Keratinocyte (primary cell): ENCODE measurements at regions not wholly inside any gene's neighbourhood (a gene's known extent, or its start where the extent isn't known, plus 50 kb on each side); places are given as distances from the start of the nearest gene placed in this dataset.
A peak's percentile ranks its signal among the peaks of the same experiment; 100 is the strongest.

Experiments used
- DNase-seq: peaks from one replicate; pipeline ENCODE4 v3.0.0-alpha.2; 2011; ENCODE audit warnings: low read depth, missing footprints, low spot score
- FAIRE-seq: peaks from 2 replicates; lab custom pipeline; 2011; peaks lifted over from hg19 to GRCh38; lab: Jason Lieb, UNC
- H2AFZ ChIP-seq: 2 replicates; pipeline ENCODE4 v1.6.0; 2012; ENCODE audit warnings: low read length, control low read depth, inconsistent platforms; ENCODE audit not compliant: control insufficient read depth
- H3K27ac ChIP-seq: 2 replicates; pipeline ENCODE4 v1.5.1; 2011; ENCODE audit warnings: low read length; ENCODE audit not compliant: control insufficient read depth, insufficient read depth
- H3K27me3 ChIP-seq: 3 replicates; pipeline ENCODE4 v1.6.0; 2011; ENCODE audit warnings: low read length; ENCODE audit not compliant: control insufficient read depth, insufficient read depth; ENCODE audit errors: extremely low read depth
- H3K36me3 ChIP-seq, 2 experiments: 2 replicates in 1 of 2; 3 replicates in 1 of 2; pipeline ENCODE4 v1.5.1; 2011; ENCODE audit warnings: low read length in 2 of 2, mild to moderate bottlenecking in 1 of 2; ENCODE audit not compliant: control insufficient read depth in 2 of 2, insufficient read depth in 2 of 2; ENCODE audit errors: extremely low read depth in 1 of 2
- H3K4me1 ChIP-seq: 3 replicates; pipeline ENCODE4 v1.5.1; 2011; ENCODE audit warnings: low read length; ENCODE audit not compliant: control insufficient read depth, insufficient read depth; ENCODE audit errors: extremely low read depth
- H3K4me2 ChIP-seq: 3 replicates; pipeline ENCODE4 v1.6.0; 2011; ENCODE audit warnings: low read depth, low read length; ENCODE audit not compliant: control insufficient read depth, insufficient read depth; ENCODE audit errors: extremely low read depth
- H3K4me3 ChIP-seq, 3 experiments: fragments of 200-600 bp in 1 of 3; sonication (generic) in 1 of 3; 2 replicates in 2 of 3; 3 replicates in 1 of 3; pipeline ENCODE4 v1.5.1; 2011 to 2016; ENCODE audit warnings: low read length in 3 of 3, mild to moderate bottlenecking in 3 of 3, control low read depth in 2 of 3, inconsistent platforms in 1 of 3, low read depth in 1 of 3, mixed read lengths in 1 of 3, mixed run types in 1 of 3, moderate library complexity in 1 of 3; ENCODE audit not compliant: control insufficient read depth in 2 of 3, insufficient read depth in 2 of 3; ENCODE audit errors: extremely low read depth in 1 of 3
- H3K79me2 ChIP-seq: 2 replicates; pipeline ENCODE4 v1.6.0; 2012; ENCODE audit warnings: low read length; ENCODE audit not compliant: control insufficient read depth, insufficient read depth
- H3K9ac ChIP-seq: 3 replicates; pipeline ENCODE4 v1.6.0; 2011; ENCODE audit warnings: low read length; ENCODE audit not compliant: control insufficient read depth, insufficient read depth; ENCODE audit errors: extremely low read depth
- H3K9me1 ChIP-seq: 3 replicates; pipeline ENCODE4 v1.6.0; 2011; ENCODE audit warnings: low read length; ENCODE audit not compliant: control insufficient read depth, insufficient read depth; ENCODE audit errors: extremely low read depth
- H3K9me3 ChIP-seq: 2 replicates; pipeline ENCODE4 v1.5.1; 2012; ENCODE audit warnings: low read depth, low read length; ENCODE audit not compliant: control insufficient read depth
- H4K20me1 ChIP-seq: 3 replicates; pipeline ENCODE4 v1.6.0; 2011; ENCODE audit warnings: low read length; ENCODE audit not compliant: control insufficient read depth, insufficient read depth; ENCODE audit errors: extremely low read depth
- EZH2 ChIP-seq: IDR thresholded peaks from one replicate; pipeline ENCODE4 v1.6.1; 2012; ENCODE audit warnings: inconsistent platforms, mild to moderate bottlenecking, low read length, moderate library complexity
- dilution Hi-C: fragments of 300-500 bp; cut with MboI; formaldehyde crosslinking; loops from one replicate; pipeline ENCODE4 v1.7.0; 2020; ENCODE audit warnings: low sequenced_read_pairs; ENCODE audit not compliant: extremely low pct_ligation_motif_present
- TF ChIP-seq, protein P1 (sequence below), 3 experiments: IDR thresholded peaks in 1 of 3; conservative IDR thresholded peaks in 1 of 3; optimal IDR thresholded peaks in 1 of 3; 2 replicates in 2 of 3; 3 replicates in 1 of 3; pipeline versions ENCODE3 to v1.5.1; 2011; ENCODE audit warnings: low read length in 3 of 3, mild to moderate bottlenecking in 3 of 3, moderate library complexity in 2 of 3, control low read depth in 1 of 3, inconsistent platforms in 1 of 3; ENCODE audit not compliant: insufficient read depth in 2 of 3; ENCODE audit errors: extremely low read depth in 1 of 3

DNA sequence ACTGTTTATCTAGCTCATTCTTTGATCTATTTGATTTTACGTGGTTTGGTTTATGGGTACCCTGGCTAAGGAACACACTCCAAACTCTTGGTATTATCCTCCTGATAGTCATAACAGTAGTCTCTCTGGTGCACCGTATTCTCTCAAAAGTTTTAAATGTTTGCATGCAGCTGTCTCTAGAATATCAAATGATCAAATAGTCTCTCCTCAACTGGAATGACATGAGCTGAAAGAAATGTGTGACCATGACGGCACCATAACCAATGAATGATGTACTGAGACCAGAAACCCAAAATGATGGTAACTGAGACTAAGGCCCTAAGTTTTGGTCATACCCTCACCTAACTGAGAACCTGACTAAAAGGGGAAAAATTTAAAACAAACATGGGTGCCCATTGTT lies 319.4 kb downstream of the SLC7A11 start:
- Histone ChIP-seq H3K4me3 (no peak overlapping the region), H3K27ac (no peak overlapping the region), H3K9me3 (no peaks in the 10 kb centered on the region), H3K36me3 (no peaks in the 10 kb centered on the region), H3K9me1 (no peaks in the 10 kb centered on the region), H2AFZ (no peak overlapping the region), H4K20me1 (no peaks in the 10 kb centered on the region), H3K9ac (no peak overlapping the region), H3K4me2 (no peak overlapping the region), H3K4me1 (no peaks in the 10 kb centered on the region), H3K27me3 (no peaks in the 10 kb centered on the region), H3K79me2 (no peaks in the 10 kb centered on the region)
- TF ChIP-seq, protein P1, sequence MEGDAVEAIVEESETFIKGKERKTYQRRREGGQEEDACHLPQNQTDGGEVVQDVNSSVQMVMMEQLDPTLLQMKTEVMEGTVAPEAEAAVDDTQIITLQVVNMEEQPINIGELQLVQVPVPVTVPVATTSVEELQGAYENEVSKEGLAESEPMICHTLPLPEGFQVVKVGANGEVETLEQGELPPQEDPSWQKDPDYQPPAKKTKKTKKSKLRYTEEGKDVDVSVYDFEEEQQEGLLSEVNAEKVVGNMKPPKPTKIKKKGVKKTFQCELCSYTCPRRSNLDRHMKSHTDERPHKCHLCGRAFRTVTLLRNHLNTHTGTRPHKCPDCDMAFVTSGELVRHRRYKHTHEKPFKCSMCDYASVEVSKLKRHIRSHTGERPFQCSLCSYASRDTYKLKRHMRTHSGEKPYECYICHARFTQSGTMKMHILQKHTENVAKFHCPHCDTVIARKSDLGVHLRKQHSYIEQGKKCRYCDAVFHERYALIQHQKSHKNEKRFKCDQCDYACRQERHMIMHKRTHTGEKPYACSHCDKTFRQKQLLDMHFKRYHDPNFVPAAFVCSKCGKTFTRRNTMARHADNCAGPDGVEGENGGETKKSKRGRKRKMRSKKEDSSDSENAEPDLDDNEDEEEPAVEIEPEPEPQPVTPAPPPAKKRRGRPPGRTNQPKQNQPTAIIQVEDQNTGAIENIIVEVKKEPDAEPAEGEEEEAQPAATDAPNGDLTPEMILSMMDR (optimal IDR thresholded peaks at IDR 0.05 in 1 of 3, IDR thresholded peaks at IDR 0.05 in 1 of 3, conservative IDR thresholded peaks at IDR 0.05 in 1 of 3; ENCODE audit: extremely low read depth in 1 of 3, insufficient read depth in 2 of 3, low read length in 3 of 3): no peak
- dilution Hi-C loops: no loop called here
- no peak for DNase-seq
- peak; percentile 34 for FAIRE-seq

DNA sequence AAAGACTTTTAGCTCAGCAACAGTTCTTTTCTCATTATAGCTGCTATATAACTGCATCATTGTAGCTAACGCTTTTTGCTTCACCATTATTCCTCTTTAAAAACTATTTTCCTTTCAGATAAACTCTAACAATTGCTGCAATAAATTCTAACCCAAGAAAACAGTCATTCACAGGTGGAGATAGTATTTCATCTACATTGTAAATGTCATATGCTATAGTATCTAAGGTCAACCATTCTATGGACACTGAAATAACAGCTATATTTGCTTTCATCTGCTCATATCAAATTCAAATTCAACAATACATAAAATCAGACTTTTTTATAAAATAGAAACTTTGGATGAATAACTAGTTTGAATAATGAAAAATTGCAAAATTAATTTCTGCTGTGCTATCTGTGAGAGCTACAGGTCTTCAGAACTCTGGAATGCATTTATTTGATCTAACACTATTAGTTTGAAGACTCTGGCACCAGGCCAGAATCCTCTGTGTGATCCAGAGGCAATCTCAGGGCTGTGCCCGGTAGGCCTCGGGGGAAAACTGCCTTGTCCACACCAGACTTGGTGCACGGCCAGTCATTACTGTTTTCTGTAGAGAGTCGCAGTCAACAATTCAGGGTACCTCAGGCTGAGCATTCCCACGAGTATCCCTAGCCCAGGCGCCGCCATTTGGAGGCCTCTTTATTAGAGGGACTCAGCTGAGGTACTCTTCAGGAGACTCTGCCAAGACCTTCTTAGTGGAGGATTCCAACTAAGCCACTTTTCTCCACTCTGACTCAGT lies 332.4 kb downstream of the SLC7A11 start:
- Histone ChIP-seq H3K27me3 (no peaks in the 10 kb centered on the region), H2AFZ (no peak overlapping the region), H3K4me2 (no peak overlapping the region), H3K4me1 (no peaks in the 10 kb centered on the region), H3K9ac (no peak overlapping the region), H3K36me3 (no peaks in the 10 kb centered on the region), H3K9me3 (no peaks in the 10 kb centered on the region), H3K4me3 (no peak overlapping the region), H3K79me2 (no peaks in the 10 kb centered on the region), H3K27ac (no peak overlapping the region), H3K9me1 (no peaks in the 10 kb centered on the region), H4K20me1 (no peaks in the 10 kb centered on the region)
- DNase-seq (no peak), FAIRE-seq (no peak)
- dilution Hi-C loops: no loop called here
- TF ChIP-seq, protein P1 (optimal IDR thresholded peaks at IDR 0.05 in 1 of 3, IDR thresholded peaks at IDR 0.05 in 1 of 3, conservative IDR thresholded peaks at IDR 0.05 in 1 of 3; ENCODE audit: extremely low read depth in 1 of 3, insufficient read depth in 2 of 3, low read length in 3 of 3): no peak
- no peak for TF ChIP-seq EZH2
